A549 (cell line): ENCODE measurements at regions not wholly inside any gene's neighbourhood (a gene's known extent, or its start where the extent isn't known, plus 50 kb on each side); places are given as distances from the start of the nearest gene placed in this dataset.

ENCODE experiments used
- CEBPB ChIP-seq, 2 experiments: fragments of >200 bp in 1 of 2; sonication (Bioruptor Twin) in 1 of 2; formaldehyde crosslinking in 1 of 2; IDR thresholded peaks; 2 replicates each; pipeline ENCODE4 v1.6.1; 2012 to 2016
- CHD2 ChIP-seq: fragments of 150-350 bp; IDR thresholded peaks from 2 replicates; pipeline ENCODE4 v1.6.1; 2014; ENCODE audit warnings: low read length; ENCODE audit not compliant: partially characterized antibody
- FOXS1 ChIP-seq: fragments of 250-450 bp; sonication (Bioruptor Pico); IDR thresholded peaks from 2 replicates; pipeline ENCODE4 v1.5.0; 2020; ENCODE audit warnings: mild to moderate bottlenecking, moderate library complexity
- HDAC2 ChIP-seq: fragments of 200-600 bp; sonication (generic); IDR thresholded peaks from 2 replicates; pipeline ENCODE4 v1.6.1; 2016
- MAFK ChIP-seq: fragments of 450-650 bp; IDR thresholded peaks from 2 replicates; pipeline ENCODE4 v1.6.1; 2014; ENCODE audit not compliant: partially characterized antibody
- PHF8 ChIP-seq: fragments of 200-600 bp; sonication (generic); IDR thresholded peaks from 2 replicates; pipeline ENCODE4 v1.6.1; 2016; ENCODE audit warnings: low read depth, mild to moderate bottlenecking, antibody characterized with exemption, moderate library complexity, borderline replicate concordance
- POLR2A ChIP-seq: IDR thresholded peaks from 2 replicates; pipeline ENCODE4 v1.6.1; 2012; ENCODE audit warnings: mild to moderate bottlenecking, low read length
- SMC3 ChIP-seq: fragments of >200 bp; sonication (Bioruptor Twin); formaldehyde crosslinking; IDR thresholded peaks from 3 replicates; pipeline ENCODE4 v1.6.1; 2018; ENCODE audit warnings: inconsistent platforms
- SREBF2 ChIP-seq: fragments of 450-650 bp; IDR thresholded peaks from 2 replicates; pipeline ENCODE4 v1.6.1; 2014; ENCODE audit warnings: mild to moderate bottlenecking, moderate library complexity
- ZFP36 ChIP-seq: fragments of 450-650 bp; IDR thresholded peaks from 2 replicates; pipeline ENCODE4 v1.6.1; 2014; ENCODE audit warnings: borderline replicate concordance; ENCODE audit not compliant: partially characterized antibody
- TF ChIP-seq, protein P1 (sequence below): IDR thresholded peaks from 2 replicates; pipeline ENCODE4 v1.6.1; 2012
- TF ChIP-seq, protein P2 (sequence below): fragments of >200 bp; sonication (Bioruptor Twin); formaldehyde crosslinking; IDR thresholded peaks from 3 replicates; pipeline ENCODE4 v1.5.1; 2016
- TF ChIP-seq, protein P3 (sequence below): fragments of 200-600 bp; sonication (generic); IDR thresholded peaks from 2 replicates; pipeline ENCODE4 v1.6.1; 2016; ENCODE audit warnings: antibody characterized with exemption, mild to moderate bottlenecking, moderate library complexity
- TF ChIP-seq, protein P4 (sequence below): IDR thresholded peaks from 2 replicates; pipeline ENCODE4 v1.6.1; 2012; ENCODE audit warnings: low read depth, borderline replicate concordance

DNA sequence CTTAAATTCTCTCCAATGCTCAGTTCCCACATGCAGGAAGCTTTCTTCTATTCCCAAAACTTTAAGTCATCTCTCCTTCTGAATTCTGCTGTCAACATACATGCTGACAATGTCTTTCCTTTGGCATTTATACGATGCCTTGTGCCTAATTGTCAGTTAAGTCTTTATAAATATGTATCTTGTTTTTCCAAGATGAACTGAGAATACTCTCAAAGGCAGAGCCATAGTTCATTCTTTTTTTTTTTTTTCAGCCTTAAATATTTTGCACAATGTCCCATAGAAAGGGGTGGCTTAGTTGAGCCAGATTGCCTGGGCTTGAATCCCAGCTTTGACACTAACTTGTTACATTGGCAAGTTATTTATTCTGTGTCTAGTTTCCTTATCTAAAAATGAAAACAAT, 210.6 kb downstream of the QDPR start:
- TF ChIP-seq, protein P1, sequence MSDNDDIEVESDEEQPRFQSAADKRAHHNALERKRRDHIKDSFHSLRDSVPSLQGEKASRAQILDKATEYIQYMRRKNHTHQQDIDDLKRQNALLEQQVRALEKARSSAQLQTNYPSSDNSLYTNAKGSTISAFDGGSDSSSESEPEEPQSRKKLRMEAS, result no peak
- no peak for TF ChIP-seq CHD2
- TF ChIP-seq FOXS1 (CRISPR knock-in tag), result no peak
- TF ChIP-seq ZFP36, result no peak
- no peak for TF ChIP-seq CEBPB (IDR thresholded peaks at IDR 0.05)
- TF ChIP-seq, protein P2, sequence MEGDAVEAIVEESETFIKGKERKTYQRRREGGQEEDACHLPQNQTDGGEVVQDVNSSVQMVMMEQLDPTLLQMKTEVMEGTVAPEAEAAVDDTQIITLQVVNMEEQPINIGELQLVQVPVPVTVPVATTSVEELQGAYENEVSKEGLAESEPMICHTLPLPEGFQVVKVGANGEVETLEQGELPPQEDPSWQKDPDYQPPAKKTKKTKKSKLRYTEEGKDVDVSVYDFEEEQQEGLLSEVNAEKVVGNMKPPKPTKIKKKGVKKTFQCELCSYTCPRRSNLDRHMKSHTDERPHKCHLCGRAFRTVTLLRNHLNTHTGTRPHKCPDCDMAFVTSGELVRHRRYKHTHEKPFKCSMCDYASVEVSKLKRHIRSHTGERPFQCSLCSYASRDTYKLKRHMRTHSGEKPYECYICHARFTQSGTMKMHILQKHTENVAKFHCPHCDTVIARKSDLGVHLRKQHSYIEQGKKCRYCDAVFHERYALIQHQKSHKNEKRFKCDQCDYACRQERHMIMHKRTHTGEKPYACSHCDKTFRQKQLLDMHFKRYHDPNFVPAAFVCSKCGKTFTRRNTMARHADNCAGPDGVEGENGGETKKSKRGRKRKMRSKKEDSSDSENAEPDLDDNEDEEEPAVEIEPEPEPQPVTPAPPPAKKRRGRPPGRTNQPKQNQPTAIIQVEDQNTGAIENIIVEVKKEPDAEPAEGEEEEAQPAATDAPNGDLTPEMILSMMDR, result no peak
- no peak for TF ChIP-seq POLR2A
- TF ChIP-seq, protein P3, sequence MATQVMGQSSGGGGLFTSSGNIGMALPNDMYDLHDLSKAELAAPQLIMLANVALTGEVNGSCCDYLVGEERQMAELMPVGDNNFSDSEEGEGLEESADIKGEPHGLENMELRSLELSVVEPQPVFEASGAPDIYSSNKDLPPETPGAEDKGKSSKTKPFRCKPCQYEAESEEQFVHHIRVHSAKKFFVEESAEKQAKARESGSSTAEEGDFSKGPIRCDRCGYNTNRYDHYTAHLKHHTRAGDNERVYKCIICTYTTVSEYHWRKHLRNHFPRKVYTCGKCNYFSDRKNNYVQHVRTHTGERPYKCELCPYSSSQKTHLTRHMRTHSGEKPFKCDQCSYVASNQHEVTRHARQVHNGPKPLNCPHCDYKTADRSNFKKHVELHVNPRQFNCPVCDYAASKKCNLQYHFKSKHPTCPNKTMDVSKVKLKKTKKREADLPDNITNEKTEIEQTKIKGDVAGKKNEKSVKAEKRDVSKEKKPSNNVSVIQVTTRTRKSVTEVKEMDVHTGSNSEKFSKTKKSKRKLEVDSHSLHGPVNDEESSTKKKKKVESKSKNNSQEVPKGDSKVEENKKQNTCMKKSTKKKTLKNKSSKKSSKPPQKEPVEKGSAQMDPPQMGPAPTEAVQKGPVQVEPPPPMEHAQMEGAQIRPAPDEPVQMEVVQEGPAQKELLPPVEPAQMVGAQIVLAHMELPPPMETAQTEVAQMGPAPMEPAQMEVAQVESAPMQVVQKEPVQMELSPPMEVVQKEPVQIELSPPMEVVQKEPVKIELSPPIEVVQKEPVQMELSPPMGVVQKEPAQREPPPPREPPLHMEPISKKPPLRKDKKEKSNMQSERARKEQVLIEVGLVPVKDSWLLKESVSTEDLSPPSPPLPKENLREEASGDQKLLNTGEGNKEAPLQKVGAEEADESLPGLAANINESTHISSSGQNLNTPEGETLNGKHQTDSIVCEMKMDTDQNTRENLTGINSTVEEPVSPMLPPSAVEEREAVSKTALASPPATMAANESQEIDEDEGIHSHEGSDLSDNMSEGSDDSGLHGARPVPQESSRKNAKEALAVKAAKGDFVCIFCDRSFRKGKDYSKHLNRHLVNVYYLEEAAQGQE, result no peak
- no peak for TF ChIP-seq PHF8
- TF ChIP-seq MAFK, result no peak
- TF ChIP-seq SMC3, result no peak
- no peak for TF ChIP-seq SREBF2
- TF ChIP-seq, protein P4, sequence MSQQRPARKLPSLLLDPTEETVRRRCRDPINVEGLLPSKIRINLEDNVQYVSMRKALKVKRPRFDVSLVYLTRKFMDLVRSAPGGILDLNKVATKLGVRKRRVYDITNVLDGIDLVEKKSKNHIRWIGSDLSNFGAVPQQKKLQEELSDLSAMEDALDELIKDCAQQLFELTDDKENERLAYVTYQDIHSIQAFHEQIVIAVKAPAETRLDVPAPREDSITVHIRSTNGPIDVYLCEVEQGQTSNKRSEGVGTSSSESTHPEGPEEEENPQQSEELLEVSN, result no peak
- TF ChIP-seq HDAC2, result no peak
